Lower leg skin (tissue), 4 donors: ENCODE measurements at regions not wholly inside any gene's neighbourhood (a gene's known extent, or its start where the extent isn't known, plus 50 kb on each side); places are given as distances from the start of the nearest gene placed in this dataset.

Experiments used
- DNase-seq, 2 donors: peaks; one replicate each; pipeline ENCODE4 v3.0.0-alpha.2; 2019; ENCODE audit warnings: low spot score in 2 of 2
- H3K4me3 ChIP-seq: fragments of 200-600 bp; sonication (generic); 2 replicates; pipeline ENCODE4 v1.5.1; 2017; ENCODE audit warnings: mild to moderate bottlenecking, low read depth; ENCODE audit not compliant: poor library complexity, severe bottlenecking
- POLR2A ChIP-seq, 2 donors: fragments of 450-650 bp; IDR thresholded peaks; one replicate each; pipeline ENCODE4 v1.6.1; 2016 to 2017; ENCODE audit warnings: antibody characterized with exemption in 2 of 2, mild to moderate bottlenecking in 1 of 2, moderate library complexity in 1 of 2
- WGBS, 2 donors: methylation state at CpG; one replicate each; pipeline ENCODE4 v1.1.5; 2018; 5-methylcytosine and 5-hydroxymethylcytosine counted together
- intact Hi-C: fragments of 100-400 bp; cut with DNase I; formaldehyde crosslinking; loops from one replicate; pipeline ENCODE4 v1.15.0; 2023; ENCODE audit warnings: low total_unique reads
- TF ChIP-seq, protein P1 (sequence below), 3 donors: fragments of 450-650 bp; IDR thresholded peaks; one replicate each; pipeline ENCODE4 v1.5.1; 2016; ENCODE audit warnings: antibody characterized with exemption in 3 of 3, mild to moderate bottlenecking in 3 of 3, moderate library complexity in 2 of 3

DNA sequence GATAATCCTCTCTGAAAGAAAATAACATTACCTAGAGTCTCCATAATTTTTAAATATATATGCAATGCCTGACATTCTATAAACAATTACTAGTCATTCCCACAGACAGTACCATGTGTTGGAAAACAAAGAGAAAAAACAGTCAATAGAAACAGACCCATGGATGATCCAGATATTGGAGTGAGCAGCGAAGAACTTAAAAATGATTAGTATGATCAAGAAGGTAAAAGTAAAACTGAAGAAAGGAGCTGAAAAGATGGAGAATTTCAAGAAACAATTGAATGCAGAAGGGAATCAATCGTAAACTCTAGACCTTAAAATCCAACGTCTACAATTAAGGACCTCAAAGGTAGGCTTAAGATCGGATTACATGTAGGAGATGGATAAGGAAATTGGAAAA lies 330.6 kb downstream of the SHANK2 start:
- WGBS, 2 donors, result 86 to 91% methylated on average over 4 of the region's 4 CpGs
- no peak overlapping the region for H3K4me3 ChIP-seq
- TF ChIP-seq, protein P1, sequence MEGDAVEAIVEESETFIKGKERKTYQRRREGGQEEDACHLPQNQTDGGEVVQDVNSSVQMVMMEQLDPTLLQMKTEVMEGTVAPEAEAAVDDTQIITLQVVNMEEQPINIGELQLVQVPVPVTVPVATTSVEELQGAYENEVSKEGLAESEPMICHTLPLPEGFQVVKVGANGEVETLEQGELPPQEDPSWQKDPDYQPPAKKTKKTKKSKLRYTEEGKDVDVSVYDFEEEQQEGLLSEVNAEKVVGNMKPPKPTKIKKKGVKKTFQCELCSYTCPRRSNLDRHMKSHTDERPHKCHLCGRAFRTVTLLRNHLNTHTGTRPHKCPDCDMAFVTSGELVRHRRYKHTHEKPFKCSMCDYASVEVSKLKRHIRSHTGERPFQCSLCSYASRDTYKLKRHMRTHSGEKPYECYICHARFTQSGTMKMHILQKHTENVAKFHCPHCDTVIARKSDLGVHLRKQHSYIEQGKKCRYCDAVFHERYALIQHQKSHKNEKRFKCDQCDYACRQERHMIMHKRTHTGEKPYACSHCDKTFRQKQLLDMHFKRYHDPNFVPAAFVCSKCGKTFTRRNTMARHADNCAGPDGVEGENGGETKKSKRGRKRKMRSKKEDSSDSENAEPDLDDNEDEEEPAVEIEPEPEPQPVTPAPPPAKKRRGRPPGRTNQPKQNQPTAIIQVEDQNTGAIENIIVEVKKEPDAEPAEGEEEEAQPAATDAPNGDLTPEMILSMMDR (IDR thresholded peaks at IDR 0.05), result no peak
- TF ChIP-seq POLR2A (IDR thresholded peaks at IDR 0.05), result no peak
- intact Hi-C loops, result no loop called here
- no peak for DNase-seq

DNA sequence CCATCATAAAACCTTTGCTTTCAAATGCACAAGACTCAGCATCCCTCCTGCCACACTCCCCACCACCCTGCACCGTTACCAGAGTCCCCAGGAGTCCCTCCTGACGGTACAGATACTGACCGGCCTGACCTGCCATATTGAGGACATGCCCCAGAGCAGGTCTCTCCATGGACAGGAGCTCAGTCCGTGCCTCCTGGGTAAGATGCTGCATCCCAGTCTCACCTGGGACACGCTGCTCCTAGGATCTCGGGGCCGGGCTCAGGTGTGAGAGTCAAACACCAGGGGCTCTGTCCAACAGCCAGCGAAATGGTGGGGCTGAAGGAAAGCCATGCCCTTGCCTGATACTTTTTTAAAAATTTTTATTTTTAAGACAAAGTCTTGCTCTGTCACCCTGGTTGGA lies 328.3 kb downstream of the SHANK2 start:
- 92 to 94% methylated on average over 8 of the region's 8 CpGs for WGBS, 2 donors
- no peak for DNase-seq
- TF ChIP-seq POLR2A (IDR thresholded peaks at IDR 0.05), result no peak
- TF ChIP-seq, protein P1 (IDR thresholded peaks at IDR 0.05), result no peak
- H3K4me3 ChIP-seq, result no peak overlapping the region
- intact Hi-C loops, result no loop called here

DNA sequence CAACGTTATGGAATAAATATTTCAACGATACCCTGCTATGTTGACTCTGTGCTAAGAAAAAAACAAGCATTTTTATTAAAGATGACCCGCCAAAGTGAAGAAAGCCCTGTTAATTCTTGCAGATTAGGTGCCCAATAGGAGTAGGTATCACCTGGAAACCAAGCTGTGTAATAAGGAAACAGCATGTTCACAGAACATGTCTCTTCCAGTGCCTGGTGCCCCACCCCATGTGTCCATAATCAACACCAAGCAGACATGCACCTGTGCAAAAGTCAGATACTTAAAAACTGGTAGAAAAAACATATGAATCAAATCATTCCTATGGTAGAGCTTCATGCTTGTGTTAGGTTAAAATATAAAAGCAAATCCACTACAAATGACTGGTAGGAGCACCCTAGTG lies 327.1 kb downstream of the SHANK2 start:
- intact Hi-C loops, result no loop called here
- DNase-seq, result no peak
- no peak overlapping the region for H3K4me3 ChIP-seq
- TF ChIP-seq, protein P1 (IDR thresholded peaks at IDR 0.05), result no peak
- no peak for TF ChIP-seq POLR2A (IDR thresholded peaks at IDR 0.05)
- 76 to 89% methylated on average over 3 of the region's 3 CpGs for WGBS, 2 donors

DNA sequence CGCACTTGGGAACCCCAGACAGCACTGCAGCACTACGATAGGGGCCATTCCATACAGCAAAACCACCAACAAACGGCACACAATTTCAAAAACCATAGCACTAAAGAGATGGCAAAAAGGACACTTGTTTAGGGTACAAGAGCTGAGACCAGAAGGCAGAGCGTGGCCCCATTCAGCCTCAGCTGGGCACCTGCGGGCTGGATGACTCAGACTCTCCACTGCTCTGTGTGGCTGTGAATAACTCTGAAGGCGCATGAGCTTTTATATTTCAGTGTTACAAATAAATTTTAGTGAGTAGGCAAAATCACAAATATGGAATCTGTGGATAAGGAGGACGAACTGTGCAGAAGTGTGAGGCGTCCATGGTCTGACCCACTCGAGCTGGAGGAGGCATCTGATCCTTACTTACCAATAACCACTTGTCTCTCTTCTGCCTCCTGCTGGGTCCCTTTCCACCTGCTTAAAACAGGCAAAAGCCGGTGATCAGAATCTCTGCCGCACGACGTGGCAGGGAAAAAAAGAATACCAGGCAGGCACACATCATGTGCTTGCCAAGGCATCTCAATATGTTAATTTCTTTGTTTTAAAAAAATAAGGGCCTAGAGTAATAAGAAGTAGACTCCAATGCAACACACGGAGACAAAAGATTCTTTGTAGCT lies 325.7 kb downstream of the SHANK2 start:
- no peak for DNase-seq
- H3K4me3 ChIP-seq, result no peak overlapping the region
- intact Hi-C loops, result no loop called here
- 80 to 81% methylated on average over 14 of the region's 14 CpGs for whole genome bisulfite sequencing, 2 donors
- no peak for TF ChIP-seq POLR2A (IDR thresholded peaks at IDR 0.05)

DNA sequence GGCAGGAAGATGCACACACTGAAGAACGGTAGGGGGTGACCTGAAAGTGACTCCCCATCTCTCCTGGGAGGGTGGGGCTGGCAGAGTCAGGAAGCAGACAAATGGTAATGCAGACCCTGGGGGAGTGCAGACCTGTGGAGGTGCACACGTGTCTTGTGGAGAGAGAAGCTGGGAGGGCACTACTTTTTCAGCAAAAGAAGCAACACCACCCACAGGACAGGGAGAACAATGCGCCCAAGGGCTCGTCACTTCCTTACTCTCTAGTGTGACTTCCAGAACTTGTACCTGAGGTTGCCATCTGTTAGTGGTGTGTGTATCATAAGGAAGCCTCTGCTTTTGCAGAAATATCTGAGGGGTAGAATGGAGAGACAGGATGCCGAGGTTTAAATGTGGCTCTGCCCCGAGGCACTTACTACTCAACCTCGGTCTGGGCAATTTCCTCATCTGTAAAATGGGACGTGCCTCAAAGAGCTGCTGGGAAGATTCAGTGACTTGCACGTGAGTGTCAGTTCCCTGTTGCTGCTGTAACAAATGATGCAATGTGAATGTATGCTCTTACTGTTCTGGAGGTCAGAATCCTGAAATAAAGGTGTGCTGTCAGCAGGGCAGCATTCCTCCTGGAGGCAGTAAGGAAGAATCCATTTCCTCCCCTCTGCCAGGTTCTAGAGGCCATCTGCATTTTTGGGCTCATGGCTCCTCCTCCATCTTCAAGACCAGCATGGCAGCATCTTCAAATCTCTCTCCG lies 323.4 kb downstream of the SHANK2 start:
- no peak for DNase-seq
- TF ChIP-seq POLR2A (IDR thresholded peaks at IDR 0.05), result no peak
- TF ChIP-seq, protein P1 (IDR thresholded peaks at IDR 0.05), result no peak
- H3K4me3 ChIP-seq, result no peak overlapping the region
- intact Hi-C loops, result no loop called here
- 65% methylated on average over 10 of the region's 10 CpGs for WGBS, 2 donors

DNA sequence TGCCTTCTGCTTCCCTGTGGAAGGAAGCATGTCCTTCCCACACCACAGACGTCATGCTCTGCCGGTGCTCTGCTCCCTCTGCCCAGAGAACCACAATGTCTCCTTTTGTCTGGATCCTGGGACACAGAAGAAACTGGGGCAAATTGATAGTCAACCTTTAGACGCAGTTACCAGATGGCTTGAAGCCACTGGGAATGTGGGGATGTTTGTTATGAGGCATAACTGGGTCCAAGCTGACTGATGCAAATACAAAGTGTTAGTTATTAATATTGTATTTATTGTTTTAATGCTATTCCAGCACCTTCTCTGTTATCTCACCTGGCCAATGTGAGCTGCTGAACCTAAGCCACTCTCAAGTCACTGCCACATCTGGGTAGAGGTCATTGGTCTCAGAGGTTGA lies 322.2 kb downstream of the SHANK2 start:
- intact Hi-C loops, result no loop called here
- WGBS, 2 donors, result 86% methylated on average over 3 of the region's 3 CpGs

More for the DNA sequence above, 322.2 kb downstream of the SHANK2 start:
- H3K4me3 ChIP-seq, result no peak overlapping the region
- TF ChIP-seq POLR2A (IDR thresholded peaks at IDR 0.05), result no peak
- TF ChIP-seq, protein P1 (IDR thresholded peaks at IDR 0.05), result no peak
- DNase-seq, result no peak
